ENCODE measurements at regions not wholly inside any gene's neighbourhood (a gene's known extent, or its start where the extent isn't known, plus 50 kb on each side); places are given as distances from the start of the nearest gene placed in this dataset.
A peak's percentile ranks its signal among the peaks of the same experiment; 100 is the strongest.

DNA sequence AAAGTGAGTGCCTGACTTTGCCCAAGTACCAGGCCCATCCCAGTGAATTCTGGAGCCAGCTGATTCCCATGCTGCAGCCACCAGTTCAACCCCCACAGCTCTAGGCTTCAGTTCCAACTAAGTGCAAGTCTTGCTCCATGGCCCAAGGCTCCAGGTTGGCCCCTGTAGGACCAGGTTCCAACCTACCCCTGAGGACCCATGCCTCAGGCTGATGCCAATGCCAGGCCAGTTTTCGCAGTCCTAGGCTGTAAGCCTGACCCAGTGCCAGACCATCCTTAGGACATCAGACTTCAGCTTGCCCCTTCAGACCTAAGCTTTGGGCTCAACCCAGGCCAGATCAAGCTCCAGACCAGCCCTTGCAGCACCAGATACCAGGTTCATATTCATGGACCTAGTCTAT, 352.6 kb downstream of the FSCB start:
- H3K4me3 ChIP-seq (ENCODE audit: low read depth in 2 of 2, low read length in 1 of 2) = no peak overlapping the region
- no peak for DNase-seq

DNA sequence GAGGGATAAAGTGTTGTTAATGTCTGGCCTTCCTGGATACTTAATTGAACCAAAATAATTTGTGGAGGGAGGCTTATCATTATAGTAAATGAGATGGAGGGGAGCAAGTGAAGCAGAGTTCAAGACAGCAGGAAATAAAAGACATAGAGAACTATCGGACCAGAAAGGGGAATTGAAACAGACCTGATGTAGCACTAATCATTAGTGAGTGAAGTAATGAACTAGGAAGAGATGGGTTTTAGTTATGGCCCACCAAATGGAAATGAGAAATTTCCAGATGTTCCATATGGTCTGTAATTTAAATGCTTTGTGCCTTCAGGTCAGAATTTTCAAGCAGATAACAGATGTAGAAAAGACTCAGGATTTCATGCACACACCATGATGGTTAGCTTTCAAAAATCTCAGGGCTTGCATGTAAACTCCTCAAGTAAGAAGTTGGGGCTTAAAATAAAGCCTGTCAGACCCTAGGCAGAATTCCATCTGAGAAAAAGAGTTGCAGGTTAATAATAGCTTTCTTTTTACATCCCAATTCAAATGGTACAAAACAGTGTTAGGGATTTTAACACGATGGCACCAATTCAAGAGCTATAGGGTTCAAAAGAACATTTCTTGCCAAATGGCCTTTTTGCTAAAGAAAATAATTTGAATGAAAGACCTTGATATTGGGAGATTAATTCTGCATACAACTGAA, 355.8 kb downstream of the FSCB start:
- 9% methylated on average over 2 of the region's 2 CpGs for WGBS (ENCODE audit: low lambda C conversion rate)
- H2AFZ ChIP-seq (ENCODE audit: low read depth) = no peak overlapping the region

More for the DNA sequence above, 352.6 kb downstream of the FSCB start:
- Histone ChIP-seq H2AFZ (ENCODE audit: low read depth) (no peak overlapping the region), H4K20me1 (ENCODE audit: insufficient read depth) (no peaks in the 10 kb centered on the region), H3K9me2 (no peaks in the 10 kb centered on the region), H3K27ac (ENCODE audit: low read depth in 2 of 2, low read length in 1 of 2) (no peak overlapping the region), H3K36me3 (replicated peaks in 1 of 2; ENCODE audit: control insufficient read depth in 1 of 2, insufficient read depth in 2 of 2, low read length in 1 of 2) (no peaks in the 10 kb centered on the region), H3K79me2 (ENCODE audit: insufficient read depth) (no peaks in the 10 kb centered on the region), H3K27me3 (ENCODE audit: insufficient read depth) (no peaks in the 10 kb centered on the region), H3K9me3 (no peaks in the 10 kb centered on the region), H3K9ac (no peak overlapping the region), H3K4me1 (ENCODE audit: control insufficient read depth in 1 of 2, insufficient read depth in 2 of 2, low read depth in 1 of 2, low read length in 1 of 2) (no peaks in the 10 kb centered on the region), H3K4me2 (no peak overlapping the region), H3F3A (replicated peaks; ENCODE audit: insufficient read depth) (no peaks in the 10 kb centered on the region)
- no CpG with 5 or more reads among the region's 1 CpG for WGBS (ENCODE audit: low lambda C conversion rate)
- CTCF ChIA-PET = no interaction called here
- no peak for TF ChIP-seq CTCF (IDR thresholded peaks at IDR 0.05)
- TF ChIP-seq TEAD4 (IDR thresholded peaks at IDR 0.05; ENCODE audit: borderline replicate concordance, insufficient read depth) = no peak
- POLR2A ChIA-PET = no interaction called here

GRCh38 chr14:44149597-44149996, 357.5 kb downstream of the FSCB start:
- Histone ChIP-seq H4K20me1 (ENCODE audit: insufficient read depth) (no peaks in the 10 kb centered on the region), H3F3A (replicated peaks; ENCODE audit: insufficient read depth) (no peaks in the 10 kb centered on the region), H3K27me3 (ENCODE audit: insufficient read depth) (no peaks in the 10 kb centered on the region), H3K36me3 (replicated peaks in 1 of 2; ENCODE audit: control insufficient read depth in 1 of 2, insufficient read depth in 2 of 2, low read length in 1 of 2) (no peaks in the 10 kb centered on the region), H3K4me1 (ENCODE audit: control insufficient read depth in 1 of 2, insufficient read depth in 2 of 2, low read depth in 1 of 2, low read length in 1 of 2) (no peaks in the 10 kb centered on the region), H3K4me2 (no peak overlapping the region), H3K9me2 (no peaks in the 10 kb centered on the region), H3K79me2 (ENCODE audit: insufficient read depth) (no peaks in the 10 kb centered on the region), H3K4me3 (ENCODE audit: low read depth in 2 of 2, low read length in 1 of 2) (peak overlapping the region in 1 of 2 experiments; percentile 29; a peak in 1 of 4 replicates), H3K27ac (ENCODE audit: low read depth in 2 of 2, low read length in 1 of 2) (no peak overlapping the region), H3K9me3 (no peaks in the 10 kb centered on the region), H3K9ac (no peak overlapping the region), H2AFZ (ENCODE audit: low read depth) (no peak overlapping the region)
- ChIA-PET CTCF (interaction anchor here (0.7 kb wide), 1 partner anchor 12 kb away, joined by 3 read pairs; no protein-coding TSS in a partner anchor), POLR2A (no interaction called here)
- peak; percentile 2 for DNase-seq
- peak; percentile 27; the same call in 1 of the 2 replicates for TF ChIP-seq CTCF (IDR thresholded peaks at IDR 0.05)
- no peak for TF ChIP-seq SMC3 (IDR thresholded peaks at IDR 0.05; ENCODE audit: low read depth, low read length)
- TF ChIP-seq RAD21 (IDR thresholded peaks at IDR 0.05; ENCODE audit: low read length) = peak; percentile 37; the same call in 1 of the 2 replicates
- 6% methylated on average over 3 of the region's 3 CpGs for WGBS (ENCODE audit: low lambda C conversion rate)

More for the DNA sequence above, 355.8 kb downstream of the FSCB start:
- no peak for TF ChIP-seq CHD2 (IDR thresholded peaks at IDR 0.05; ENCODE audit: low read length, partially characterized antibody)
- TF ChIP-seq USF2 (IDR thresholded peaks at IDR 0.05; ENCODE audit: borderline replicate concordance, low read depth, low read length) = no peak
- TF ChIP-seq RCOR1 (IDR thresholded peaks at IDR 0.05; ENCODE audit: low read length) = no peak
- no peak for TF ChIP-seq GATA2 (CRISPR knock-in tag; IDR thresholded peaks at IDR 0.05)
- TF ChIP-seq SIN3A (IDR thresholded peaks at IDR 0.05; ENCODE audit: borderline replicate concordance, low read depth, low read length) = no peak
- no peak for TF ChIP-seq NRF1 (IDR thresholded peaks at IDR 0.05; ENCODE audit: low read depth, low read length)
- TF ChIP-seq YY1 (IDR thresholded peaks at IDR 0.05; ENCODE audit: low read depth) = no peak
- no peak for TF ChIP-seq FOXJ3 (CRISPR knock-in tag; IDR thresholded peaks at IDR 0.05)
- TF ChIP-seq ELF1 (IDR thresholded peaks at IDR 0.05) = no peak
- no peaks in the 10 kb centered on the region for H3K79me2 ChIP-seq (ENCODE audit: insufficient read depth)
- DNase-seq = no peak
- H3K27ac ChIP-seq (ENCODE audit: low read depth in 2 of 2, low read length in 1 of 2) = no peak overlapping the region
- H3K9me3 ChIP-seq = no peaks in the 10 kb centered on the region
- no peaks in the 10 kb centered on the region for H3K27me3 ChIP-seq (ENCODE audit: insufficient read depth)
- H4K20me1 ChIP-seq (ENCODE audit: insufficient read depth) = no peaks in the 10 kb centered on the region
- CTCF ChIA-PET = no interaction called here
- no peak overlapping the region for H3K9ac ChIP-seq
- no peak overlapping the region for H3K4me2 ChIP-seq
- no peak overlapping the region for H3K4me3 ChIP-seq (ENCODE audit: low read depth in 2 of 2, low read length in 1 of 2)
- no peaks in the 10 kb centered on the region for H3F3A ChIP-seq (replicated peaks; ENCODE audit: insufficient read depth)
- no peaks in the 10 kb centered on the region for H3K9me2 ChIP-seq
- no peaks in the 10 kb centered on the region for H3K4me1 ChIP-seq (ENCODE audit: control insufficient read depth in 1 of 2, insufficient read depth in 2 of 2, low read depth in 1 of 2, low read length in 1 of 2)
- POLR2A ChIA-PET = no interaction called here
- H3K36me3 ChIP-seq (replicated peaks in 1 of 2; ENCODE audit: control insufficient read depth in 1 of 2, insufficient read depth in 2 of 2, low read length in 1 of 2) = no peaks in the 10 kb centered on the region

Data from SK-N-SH (cell line).